GM21717 (cell line): ENCODE measurements at regions not wholly inside any gene's neighbourhood (a gene's known extent, or its start where the extent isn't known, plus 50 kb on each side); places are given as distances from the start of the nearest gene placed in this dataset.

ENCODE experiments used
- ATAC-seq: cut with Tn5 transposase; IDR thresholded peaks from one replicate; pipeline ENCODE4 v1.9.1; 2021; ENCODE audit warnings: mild to moderate bottlenecking, moderate library complexity; ENCODE audit not compliant: unreplicated experiment

DNA sequence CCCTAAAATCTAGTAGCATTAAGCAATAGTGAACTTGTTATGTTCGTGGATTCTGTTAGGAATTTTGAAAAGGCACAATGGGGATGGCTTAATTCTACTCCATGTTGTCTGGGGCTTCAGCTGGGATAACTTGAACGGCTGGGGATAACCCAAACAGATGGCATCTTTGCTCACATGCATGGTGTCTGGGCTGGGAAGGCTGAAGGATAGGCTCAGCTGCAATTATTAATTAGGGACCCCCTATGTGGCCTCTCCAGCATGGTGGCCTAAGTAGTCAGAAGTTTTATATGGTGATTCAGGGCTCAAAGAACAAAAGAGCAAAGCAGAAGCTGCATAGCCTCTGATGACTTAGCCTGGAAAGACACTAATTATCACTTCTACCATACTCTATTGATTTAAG, 551.1 kb downstream of the PSAT1 start:
- ATAC-seq, result no peak

DNA sequence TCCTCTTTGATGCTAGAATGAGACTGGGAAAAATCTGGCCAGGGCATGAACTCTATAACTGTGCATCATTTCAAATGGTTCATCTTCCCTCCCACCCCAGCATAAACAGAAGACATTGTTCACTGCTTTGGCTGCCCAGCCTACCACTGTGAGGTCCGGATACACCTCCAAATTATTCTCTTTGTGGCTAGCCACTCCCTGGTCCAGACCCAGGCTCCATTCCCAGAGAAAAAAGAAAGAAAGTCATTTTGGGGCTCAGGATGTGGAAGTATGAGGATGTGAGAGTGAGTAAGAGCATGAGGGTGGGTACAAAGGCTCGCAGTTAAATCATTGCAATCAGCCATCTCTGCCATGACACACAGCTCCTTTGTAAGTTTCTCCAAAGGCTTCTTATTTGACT, 559.2 kb downstream of the PSAT1 start:
- ATAC-seq, result no peak

DNA sequence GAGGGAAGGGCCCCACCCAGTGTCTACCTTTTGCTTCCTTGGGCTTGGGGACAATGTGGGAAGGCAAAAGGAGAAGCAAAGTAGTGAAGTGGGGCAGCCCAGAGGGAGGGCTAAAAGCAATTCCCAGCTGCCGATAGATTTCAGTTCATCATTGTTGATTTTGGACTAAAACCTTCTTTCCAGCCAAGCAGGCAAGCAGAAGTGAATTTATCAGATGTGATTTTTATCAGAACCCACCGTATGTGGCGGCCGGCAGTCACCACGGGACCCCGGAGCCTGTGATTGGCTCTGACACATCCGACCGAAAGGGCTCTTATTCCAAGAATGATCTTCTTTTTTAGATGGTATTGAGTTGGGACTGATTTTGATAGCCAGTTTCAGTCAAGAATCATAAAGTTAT, 559.9 kb downstream of the PSAT1 start:
- ATAC-seq, result no peak

DNA sequence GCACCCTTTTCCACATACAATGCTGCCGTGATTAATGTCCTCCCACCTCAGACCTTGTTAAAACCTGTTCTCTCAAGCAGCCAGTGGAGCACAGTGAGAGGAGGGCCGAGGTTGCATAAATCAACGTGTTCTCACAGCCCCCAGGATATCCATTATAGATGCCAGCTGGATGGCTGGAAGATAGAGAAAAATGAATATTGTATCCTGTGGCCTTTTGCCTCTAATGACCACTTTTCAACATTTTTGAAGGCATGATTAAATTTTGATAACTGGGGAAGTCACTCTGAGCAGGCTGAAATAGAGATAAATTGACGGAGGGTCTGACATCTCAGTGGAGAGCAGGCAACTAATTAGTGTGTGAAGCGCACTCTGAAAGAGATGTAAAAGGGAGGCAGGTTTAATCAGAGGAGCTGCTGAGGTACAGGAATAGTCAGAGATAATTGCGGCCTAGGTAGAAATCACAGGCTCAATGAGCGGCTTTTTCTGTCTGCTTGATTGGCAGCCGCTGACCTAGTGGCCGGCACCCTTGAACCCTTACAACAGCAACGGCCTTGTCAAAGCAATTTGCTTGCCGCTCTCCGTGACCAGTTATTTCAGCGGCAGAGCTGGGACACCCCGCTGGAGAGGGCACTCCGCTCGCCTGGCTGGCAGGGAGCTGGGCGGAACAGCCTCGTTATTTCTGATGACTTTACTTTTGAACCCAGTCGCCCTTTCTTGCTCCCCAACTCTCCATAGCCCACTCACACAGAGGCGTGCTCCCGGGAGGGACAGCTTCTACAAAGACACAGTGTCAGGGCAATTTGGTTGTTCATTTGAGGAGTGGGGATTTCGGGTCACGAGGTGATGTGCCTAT, 560.7 kb downstream of the PSAT1 start:
- no peak for ATAC-seq

DNA sequence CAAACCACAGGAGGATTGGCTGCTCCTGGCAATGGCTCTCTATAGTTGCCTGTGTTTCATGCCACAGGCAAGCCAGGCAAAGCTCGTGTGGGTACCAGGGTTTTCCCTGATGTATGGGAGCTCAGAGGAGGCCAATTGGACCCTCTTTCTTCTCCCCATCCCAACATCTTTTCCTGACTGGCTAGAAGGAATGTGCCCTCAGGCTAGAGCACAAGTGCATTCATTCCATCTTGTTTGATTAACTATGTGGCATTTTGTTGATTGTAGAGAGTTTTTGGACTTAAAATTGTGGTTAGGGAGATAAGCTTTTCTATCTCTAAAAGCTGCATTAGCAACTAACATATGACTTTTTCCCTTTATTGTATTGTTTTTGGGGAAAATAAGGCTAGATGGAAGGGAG, 561.3 kb downstream of the PSAT1 start:
- no peak for ATAC-seq

DNA sequence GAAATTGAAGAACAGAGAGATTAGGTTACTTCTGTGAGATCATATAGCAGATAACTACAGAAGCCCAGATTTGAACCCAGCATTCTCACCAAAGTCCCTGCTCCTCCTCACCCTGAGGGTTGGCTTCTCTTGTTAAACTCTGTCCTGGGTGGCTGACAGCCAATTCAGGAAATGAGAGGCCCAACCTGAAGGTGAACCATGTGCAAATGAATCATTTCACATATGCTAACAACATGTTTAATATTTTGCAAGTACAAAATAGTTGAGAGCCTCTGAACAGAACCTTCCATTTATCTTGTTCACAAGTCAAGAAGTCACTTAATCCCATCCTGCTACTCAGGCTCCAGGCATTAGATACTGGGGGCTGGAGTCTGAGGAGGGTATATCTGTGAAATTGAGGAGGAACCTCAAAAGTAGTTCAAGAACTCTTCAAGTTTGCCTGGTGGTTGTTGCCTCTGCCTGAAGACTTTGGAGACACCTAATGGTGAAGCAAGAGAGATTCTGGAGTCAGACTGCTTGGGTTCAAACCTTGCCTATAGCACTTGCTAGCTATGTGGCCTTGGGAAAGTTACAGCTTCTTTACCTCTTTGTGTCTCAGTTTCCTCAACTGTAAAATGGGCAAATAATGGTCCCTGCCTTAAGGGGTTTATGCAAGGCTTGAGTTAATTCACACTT, 564.0 kb downstream of the PSAT1 start:
- ATAC-seq, result no peak

DNA sequence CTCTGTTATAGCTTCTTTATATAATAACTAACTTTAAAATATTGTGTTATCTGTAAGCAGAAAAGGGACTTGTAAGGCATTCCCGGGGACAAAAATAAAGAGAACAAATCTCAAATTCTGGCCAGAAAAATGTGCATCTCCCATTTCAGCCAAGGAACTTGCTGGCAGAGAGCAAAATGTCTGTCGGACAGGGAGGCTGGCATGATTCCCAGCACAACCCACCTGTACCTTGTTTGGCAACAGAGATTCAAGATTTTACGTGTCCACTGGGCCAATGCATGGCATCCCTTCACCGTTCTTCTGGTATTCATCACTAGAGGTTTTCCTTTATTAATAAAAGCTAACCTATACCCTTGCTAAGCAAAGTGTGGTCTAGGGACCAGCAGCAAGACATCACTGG, 566.6 kb downstream of the PSAT1 start:
- no peak for ATAC-seq

DNA sequence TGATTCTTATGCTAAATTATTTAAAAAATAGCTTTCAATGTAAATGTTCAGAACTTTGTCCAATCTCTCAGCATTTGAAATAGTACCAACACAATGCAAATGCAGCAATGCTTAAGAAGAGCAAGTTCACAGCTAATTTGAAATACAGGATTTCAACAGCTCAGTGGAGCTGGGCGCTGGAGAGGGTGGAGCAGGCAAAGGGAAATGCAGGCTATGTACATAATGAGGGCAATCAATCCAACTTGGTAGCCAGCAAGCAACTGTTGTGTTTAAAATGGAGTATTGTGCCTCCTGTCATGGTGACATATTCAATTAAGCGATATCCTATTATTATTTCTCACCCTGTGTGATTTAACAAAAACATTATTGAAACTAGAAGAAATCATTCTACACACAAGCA, 568.8 kb downstream of the PSAT1 start:
- ATAC-seq, result no peak

DNA sequence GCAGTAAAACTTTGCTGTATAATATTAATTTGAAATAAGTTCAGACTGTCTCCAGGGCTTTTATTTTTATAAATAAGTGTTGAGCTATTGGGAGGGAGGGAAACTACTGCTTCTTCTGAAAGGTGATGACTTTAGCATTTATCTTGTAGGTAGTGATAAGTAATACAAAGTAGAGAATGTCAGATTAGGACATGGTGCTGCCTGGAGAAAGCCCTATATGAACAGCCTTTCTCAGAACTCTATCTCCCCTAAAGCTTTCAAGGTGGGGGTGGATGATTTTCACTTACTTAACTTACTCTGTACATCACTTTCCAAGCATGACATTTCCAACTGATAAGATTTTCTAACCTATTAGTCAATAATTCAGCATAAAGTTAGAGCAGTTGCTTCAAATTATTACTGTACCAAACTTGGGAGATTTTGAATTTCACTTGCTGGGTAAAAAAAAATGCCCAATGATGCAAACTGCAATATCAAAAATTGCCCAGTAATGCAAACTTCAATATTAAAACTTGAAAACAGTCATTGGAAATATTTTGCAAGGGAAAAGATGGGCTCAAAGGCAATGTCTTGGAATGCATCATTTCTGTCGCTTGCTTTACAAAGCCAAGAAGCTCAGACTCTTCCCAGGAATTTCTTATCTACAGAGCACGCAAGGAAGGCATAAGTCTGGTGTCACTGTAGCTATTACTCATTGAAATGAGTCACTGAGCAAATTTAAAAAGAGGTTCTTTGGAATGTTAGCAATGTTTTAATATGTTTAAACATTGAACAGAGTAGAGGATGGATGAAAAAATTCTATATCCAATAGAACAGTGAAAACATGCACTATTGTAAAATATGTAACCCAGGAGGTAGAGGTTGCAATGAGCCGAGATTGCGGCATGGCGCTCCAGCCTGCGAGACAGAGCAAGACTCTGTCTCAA, 569.5 kb downstream of the PSAT1 start:
- ATAC-seq, result no peak

DNA sequence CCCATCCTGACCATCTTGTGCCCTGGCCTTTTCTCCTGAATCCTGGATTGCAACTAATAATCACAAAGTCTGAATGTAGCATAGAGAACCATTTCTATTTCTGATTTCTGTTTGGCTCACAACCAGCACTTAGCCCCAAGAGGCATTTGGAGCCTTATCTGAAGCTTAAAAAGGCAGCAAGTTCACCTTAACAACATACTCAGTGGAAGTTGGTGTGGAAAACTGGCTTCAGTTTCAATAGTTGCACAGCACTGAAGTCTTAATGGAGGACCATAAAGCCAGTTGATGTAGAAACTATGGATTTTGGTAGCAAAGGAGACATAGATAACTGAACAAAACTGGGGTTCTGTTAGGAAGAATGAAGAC, 574.1 kb downstream of the PSAT1 start:
- ATAC-seq, result no peak

DNA sequence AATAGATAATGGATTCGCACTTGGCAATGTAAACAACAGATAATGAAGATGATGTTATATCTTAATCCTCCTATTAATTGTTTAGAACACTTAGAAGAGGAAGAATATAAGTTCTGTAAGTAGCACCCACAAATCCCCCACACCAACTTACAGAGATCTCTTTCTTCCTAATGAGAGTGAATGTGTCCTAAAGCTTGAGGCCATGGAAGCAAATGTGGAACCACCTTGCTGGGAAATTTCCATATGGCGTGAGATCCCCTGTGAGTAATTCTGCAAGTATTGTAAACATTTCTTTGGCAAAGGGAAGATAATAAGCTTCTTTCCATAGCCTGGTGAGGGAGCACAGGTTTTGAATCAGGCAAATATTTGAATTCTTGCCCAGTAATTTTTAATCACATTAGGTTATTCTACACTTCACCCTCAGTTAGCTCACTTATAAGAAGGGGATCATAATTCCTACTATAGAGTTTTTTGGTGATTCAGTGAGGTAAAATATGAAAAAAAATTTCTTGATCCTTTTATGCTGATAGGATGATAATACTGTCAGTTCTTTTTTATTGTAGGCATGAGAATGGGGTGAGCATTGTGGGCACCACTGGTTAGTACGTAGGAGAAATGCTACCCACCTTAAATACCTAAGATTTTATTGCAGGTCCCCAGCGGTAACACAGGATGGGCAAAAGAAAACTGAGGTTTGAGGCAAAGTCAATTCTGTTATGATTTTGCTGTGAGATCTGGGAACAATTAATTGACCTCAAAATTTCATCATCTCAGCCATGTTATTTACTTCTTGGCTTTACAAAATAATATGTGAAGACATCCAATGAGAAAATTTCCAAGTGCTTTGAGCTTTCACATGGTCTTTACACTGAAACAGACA, 574.8 kb downstream of the PSAT1 start:
- no peak for ATAC-seq

DNA sequence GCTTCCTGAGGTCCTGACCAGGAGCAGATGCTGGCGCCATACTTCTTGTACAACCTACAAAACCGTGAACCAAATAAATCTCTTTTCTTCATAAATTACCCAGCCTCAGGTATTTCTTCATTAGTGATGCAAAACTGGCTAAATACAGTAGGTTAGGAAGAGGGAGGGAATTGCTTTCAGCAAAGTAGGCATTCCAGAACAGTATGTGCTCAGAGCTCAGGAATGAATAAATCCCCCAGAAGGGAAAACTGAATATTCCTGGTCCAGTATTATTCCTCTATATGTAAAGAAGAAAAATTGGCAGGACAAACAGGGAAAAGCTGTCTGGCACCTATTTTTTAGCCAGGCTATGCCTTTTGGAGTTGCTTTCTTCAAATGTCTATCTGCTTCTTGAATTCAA, 577.1 kb downstream of the PSAT1 start:
- ATAC-seq, result no peak

DNA sequence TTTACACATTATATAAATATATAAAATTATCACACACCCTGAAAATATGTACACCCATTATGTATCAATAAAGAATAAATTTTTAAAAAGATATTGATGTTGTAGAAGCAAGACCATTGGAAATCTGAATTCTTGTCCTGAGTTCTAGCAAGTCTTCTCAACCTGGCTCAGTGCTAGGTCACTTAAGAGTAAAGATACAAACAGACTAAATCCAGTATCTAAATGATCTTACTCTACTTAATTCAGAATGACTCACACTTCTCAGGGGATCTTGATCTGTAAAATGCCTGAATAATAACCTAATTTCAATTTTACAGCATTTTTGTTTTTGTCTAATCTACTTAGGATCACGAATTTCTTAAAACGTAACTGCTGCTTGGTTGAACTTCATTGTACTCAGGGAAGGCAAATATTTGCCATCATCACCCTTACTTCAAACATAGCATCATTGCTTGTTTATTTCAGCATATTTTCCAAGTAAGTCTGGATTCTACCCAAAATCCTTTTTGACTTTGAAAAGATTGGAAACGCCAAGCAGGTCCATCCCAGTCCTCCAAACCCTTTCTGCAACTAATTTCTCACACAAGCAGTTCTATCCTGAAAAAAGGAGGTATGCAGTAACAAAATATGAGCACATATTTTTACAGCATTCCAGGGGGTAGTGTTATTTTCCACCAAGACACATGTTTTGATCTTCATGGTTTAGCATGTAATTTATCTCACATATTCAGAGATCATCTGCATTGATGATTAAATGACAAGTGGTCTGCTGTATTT, 582.6 kb downstream of the PSAT1 start:
- ATAC-seq, result no peak

DNA sequence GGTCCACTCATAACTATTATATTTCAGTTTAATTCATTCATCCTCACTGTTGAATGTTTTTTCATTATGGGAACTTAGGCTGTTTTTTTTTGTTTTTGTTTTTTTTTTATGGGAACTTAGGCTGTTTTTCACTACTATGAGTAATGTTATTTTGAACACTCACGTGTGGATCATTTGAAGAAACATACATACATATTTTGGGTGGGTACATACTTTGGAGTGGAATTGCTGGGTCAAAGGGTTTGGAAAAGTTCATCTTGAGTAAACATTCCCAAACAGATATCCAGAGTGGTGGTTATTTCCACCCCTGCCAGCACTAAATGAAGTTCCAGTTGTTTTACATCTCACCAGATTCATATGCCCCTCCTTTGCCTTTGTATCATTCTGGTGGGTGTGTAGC, 584.4 kb downstream of the PSAT1 start:
- ATAC-seq, result no peak

DNA sequence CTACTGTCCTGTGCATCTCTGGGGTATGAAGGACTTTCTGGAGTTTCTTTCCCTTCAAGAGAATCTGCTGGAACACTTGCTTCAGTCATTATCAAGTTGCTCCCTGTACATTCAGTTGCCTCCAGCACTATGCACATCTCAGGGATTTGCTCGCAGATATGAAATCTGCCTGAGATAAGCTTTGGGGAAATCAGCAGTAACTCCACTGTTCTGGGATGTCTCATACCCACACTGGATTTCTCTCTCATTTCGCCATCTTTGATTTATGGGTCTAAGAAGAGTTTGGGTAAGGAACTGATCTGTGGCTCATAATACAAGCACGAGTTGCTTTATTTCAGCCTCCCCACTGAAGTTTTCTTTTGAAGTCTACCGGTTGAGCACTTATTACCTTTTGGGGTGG, 585.6 kb downstream of the PSAT1 start:
- ATAC-seq, result no peak

DNA sequence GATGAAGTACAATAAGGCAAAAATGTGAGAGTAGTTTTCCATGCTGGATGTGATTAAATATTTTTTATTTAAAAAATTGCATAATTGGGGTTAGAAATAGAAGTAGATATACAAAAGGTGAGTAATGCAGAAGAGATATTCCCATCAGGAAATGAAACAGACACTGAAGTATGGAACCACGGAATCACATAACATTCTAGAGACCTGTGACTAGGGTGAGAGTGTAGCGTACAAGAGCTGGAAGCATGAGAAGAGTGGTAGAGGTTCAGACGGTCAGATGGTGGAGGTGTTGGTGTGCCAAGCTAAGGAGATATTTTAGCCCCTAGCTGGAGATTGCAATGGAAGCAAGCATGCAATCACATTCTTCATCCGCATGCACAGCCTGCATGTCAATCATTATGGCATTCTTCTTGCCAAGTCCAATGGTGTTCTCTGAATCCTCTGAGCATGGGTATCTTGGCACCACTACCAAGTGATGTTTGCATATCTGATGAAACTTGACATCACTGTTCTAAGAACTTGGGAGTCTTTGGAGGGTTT, 587.8 kb downstream of the PSAT1 start:
- ATAC-seq, result no peak

DNA sequence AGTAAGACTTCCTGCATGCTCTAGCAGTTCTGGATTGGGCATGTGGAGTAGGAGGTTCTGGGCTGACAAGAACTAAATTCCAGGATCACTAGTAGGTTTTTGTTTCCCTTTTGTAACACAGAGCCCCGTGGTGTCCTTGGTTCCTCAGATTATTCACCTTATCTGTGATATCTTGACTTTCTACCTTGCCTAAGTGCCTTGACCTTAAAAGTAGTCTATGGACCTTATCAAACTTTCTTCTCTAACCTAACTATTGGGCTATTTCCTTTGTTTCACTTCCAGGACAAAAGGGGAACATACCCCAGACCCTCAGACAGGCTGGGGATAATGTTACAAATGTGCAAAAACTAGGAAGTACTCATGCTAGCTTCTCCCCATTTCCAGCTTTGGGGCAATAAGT, 595.3 kb downstream of the PSAT1 start:
- no peak for ATAC-seq

DNA sequence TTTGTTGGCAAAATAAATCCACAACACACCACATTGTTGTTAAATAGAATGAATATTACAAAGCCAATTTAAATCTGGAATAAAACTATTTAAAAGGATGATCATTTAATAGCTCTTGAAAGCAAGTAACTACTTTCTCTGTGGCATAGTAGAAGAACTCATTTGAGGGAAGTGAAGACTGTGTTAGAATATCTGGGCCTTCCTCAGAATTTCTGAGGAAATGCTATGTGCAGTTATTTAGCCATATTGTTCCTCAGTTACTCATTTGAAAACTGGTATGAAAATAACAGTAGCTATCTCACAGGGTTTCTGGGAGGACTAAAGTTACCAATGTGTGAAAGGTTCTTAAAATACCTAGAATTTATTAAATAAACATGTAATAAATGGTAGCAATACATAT, 595.8 kb downstream of the PSAT1 start:
- no peak for ATAC-seq

DNA sequence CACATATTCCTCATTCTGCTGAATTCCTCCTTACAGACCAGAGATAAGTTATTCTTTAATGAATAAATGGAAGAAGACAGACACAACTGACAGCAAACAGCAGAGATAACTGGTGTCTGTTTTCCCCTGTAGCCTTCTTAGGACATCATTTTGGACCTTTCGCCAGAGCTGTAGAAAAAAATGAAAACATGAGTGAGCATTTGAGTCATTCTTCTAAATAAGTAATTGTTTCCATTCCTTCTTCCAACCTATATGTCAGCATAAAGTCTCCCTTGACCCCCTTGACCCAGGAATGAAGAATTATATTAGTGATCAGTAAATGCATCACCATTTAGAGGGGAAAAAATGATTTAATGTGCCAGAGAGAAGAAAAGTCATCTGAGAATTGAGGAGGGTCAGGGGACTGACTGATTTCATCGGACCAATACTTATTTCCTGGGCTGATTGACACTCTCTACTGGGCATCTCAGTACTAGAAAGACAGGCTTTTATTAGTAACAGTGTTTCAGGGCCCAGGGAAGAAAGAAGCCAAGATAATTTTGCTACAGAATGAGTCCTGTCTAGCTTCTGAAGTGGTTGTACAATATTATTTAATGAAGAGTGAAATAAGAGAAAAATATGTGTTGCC, 597.0 kb downstream of the PSAT1 start:
- no peak for ATAC-seq
